ENCODE measurements at regions not wholly inside any gene's neighbourhood (a gene's known extent, or its start where the extent isn't known, plus 50 kb on each side); places are given as distances from the start of the nearest gene placed in this dataset.

DNA sequence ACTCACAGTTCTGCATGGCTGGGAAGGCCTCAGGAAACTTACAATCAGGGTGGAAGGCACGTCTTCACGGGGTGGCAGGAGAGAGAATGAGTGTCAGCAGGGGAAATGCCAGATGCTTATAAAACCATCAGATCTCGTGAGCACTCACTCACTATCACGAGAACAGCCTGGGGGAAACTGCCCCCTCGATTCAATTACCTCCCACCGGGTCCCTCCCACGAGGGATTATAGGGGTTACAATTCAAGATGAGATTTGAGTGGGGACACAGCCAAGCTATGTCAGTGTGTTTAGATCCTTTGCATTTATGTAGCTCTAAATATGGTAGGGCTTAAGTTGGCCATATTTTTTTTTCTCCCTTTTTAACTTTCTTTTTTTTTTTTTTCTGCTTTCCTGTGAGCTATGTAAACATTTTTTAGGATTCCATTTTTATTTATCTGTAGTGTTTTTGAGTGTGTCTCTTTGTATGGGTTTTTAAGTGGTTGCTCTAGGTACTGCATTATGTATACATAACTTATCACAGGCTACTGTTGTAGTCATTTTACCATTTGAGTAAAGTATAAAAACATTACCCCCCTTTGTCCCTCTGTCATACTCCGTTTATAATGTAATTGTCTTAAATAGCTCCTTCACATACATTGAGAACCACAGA is 79.0 kb downstream of the ADRA2C start:
- no peak overlapping the region for H3K4me3 ChIP-seq (ENCODE audit: low read depth, low read length, poor library complexity, severe bottlenecking)
- ChIA-PET CTCF (interaction anchor here (0.6 kb wide), 1 partner anchor 371 kb away, joined by 7 read pairs; no protein-coding TSS in a partner anchor), POLR2A (ENCODE audit: low non-redundant PET) (no interaction called here)
- no peak overlapping the region for H3K27ac ChIP-seq (ENCODE audit: low read depth, low read length, poor library complexity, severe bottlenecking)
- H3K27me3 ChIP-seq (replicated peaks; ENCODE audit: insufficient read depth, low read depth, low read length, poor library complexity): peaks cover 14% of the 10 kb centered on the region
- H3K4me1 ChIP-seq (ENCODE audit: insufficient read depth, low read length, poor library complexity, severe bottlenecking): no peaks in the 10 kb centered on the region
- TF ChIP-seq, protein P1, sequence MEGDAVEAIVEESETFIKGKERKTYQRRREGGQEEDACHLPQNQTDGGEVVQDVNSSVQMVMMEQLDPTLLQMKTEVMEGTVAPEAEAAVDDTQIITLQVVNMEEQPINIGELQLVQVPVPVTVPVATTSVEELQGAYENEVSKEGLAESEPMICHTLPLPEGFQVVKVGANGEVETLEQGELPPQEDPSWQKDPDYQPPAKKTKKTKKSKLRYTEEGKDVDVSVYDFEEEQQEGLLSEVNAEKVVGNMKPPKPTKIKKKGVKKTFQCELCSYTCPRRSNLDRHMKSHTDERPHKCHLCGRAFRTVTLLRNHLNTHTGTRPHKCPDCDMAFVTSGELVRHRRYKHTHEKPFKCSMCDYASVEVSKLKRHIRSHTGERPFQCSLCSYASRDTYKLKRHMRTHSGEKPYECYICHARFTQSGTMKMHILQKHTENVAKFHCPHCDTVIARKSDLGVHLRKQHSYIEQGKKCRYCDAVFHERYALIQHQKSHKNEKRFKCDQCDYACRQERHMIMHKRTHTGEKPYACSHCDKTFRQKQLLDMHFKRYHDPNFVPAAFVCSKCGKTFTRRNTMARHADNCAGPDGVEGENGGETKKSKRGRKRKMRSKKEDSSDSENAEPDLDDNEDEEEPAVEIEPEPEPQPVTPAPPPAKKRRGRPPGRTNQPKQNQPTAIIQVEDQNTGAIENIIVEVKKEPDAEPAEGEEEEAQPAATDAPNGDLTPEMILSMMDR (conservative IDR thresholded peaks at IDR 0.05; ENCODE audit: low read depth, low read length): no peak
- no peak for TF ChIP-seq EZH2 (IDR thresholded peaks at IDR 0.05; ENCODE audit: borderline replicate concordance, low read depth, low read length, poor library complexity, severe bottlenecking)
- no peaks in the 10 kb centered on the region for H3K36me3 ChIP-seq (ENCODE audit: insufficient read depth, low read length, poor library complexity, severe bottlenecking)
- no peak for DNase-seq (ENCODE audit: low spot score)
- intact Hi-C loops (cut with micrococcal nuclease; ENCODE audit: unreplicated experiment): no loop called here
- peaks cover 3% of the 10 kb centered on the region for H3K9me3 ChIP-seq (ENCODE audit: low read depth, low read length, poor library complexity, severe bottlenecking)
- BruUV-seq (replicated peaks): no TSS peak

DNA sequence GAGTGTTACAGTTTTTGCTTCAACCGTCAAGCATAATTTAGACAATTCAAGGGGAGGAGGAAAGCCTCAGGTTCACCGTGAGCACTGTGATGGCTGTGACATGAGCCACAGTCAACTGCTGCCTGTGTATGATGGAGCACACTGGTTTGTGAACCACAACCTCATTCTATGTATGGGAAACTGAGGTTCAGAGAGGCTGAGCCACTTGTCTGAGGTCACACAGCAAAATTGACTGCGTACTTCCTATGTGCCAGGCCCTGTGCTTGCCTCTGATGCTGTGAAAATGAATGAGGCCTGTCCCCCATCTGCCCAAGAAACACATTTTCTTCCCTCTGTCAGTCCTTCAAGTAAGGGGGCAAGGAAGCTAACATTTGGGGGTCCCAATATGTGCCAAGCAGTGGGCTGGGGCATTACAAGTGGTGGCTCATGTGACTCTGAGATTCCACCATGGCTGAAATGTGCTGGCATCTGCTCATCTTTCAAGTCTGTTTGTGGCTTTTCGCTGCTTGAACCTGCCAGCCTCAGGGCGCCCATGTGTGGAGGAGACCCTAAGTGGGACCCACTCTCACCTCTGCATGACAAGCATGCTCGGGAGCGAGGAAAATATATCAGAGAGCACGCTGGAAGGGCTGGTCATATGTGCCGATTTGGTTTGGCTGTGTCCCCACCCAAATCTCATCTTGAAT is 79.7 kb downstream of the ADRA2C start:
- CTCF ChIA-PET: interaction anchor here (0.6 kb wide), 1 partner anchor 372 kb away, joined by 7 read pairs; no protein-coding TSS in a partner anchor
- Histone ChIP-seq H3K36me3 (ENCODE audit: insufficient read depth, low read length, poor library complexity, severe bottlenecking) (no peaks in the 10 kb centered on the region), H3K4me3 (ENCODE audit: low read depth, low read length, poor library complexity, severe bottlenecking) (no peak overlapping the region), H3K27me3 (replicated peaks; ENCODE audit: insufficient read depth, low read depth, low read length, poor library complexity) (peaks cover 14% of the 10 kb centered on the region), H3K27ac (ENCODE audit: low read depth, low read length, poor library complexity, severe bottlenecking) (no peak overlapping the region), H3K4me1 (ENCODE audit: insufficient read depth, low read length, poor library complexity, severe bottlenecking) (no peaks in the 10 kb centered on the region), H3K9me3 (ENCODE audit: low read depth, low read length, poor library complexity, severe bottlenecking) (peaks cover 6% of the 10 kb centered on the region)
- no peak for TF ChIP-seq EZH2 (IDR thresholded peaks at IDR 0.05; ENCODE audit: borderline replicate concordance, low read depth, low read length, poor library complexity, severe bottlenecking)
- TF ChIP-seq, protein P1 (conservative IDR thresholded peaks at IDR 0.05; ENCODE audit: low read depth, low read length): no peak
- no TSS peak for BruUV-seq (replicated peaks)
- DNase-seq (ENCODE audit: low spot score): no peak
- intact Hi-C loops (cut with micrococcal nuclease; ENCODE audit: unreplicated experiment): no loop called here
- POLR2A ChIA-PET (ENCODE audit: low non-redundant PET): no interaction called here

DNA sequence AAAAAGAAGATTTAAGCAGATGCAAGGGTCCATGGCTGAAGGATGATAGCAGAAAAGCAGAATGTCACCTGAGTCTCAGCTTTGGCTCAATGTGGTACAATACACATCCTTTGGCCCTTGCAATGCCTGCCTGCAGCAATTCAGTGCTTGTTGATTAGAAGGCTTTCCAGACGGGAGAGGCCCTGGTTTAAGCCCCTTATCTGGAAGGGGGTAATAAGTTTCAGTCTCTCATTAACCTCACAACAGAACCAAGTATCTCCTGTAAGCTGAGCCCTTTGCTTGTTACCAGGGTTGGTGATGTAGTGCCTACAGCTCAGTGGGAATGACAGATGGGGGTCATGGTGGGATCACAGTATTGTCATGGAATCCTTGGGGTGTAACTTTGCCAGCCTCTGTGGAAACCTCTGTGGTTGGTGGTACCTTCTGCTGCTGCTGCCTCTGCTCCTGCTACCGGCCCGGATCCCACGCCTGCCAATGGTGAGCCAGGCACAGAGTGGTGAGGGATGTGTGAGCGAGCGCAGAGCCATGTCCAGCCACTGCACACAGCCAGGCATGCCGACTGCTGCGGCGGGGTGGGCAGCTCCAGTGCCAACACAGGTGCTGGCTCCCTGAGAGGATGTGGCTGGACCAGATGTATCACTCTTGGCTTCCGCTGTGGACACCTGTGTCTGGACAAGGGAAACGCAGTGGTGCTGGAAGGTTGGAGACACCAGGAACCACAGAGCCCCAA is 81.2 kb downstream of the ADRA2C start:
- Histone ChIP-seq H3K4me1 (ENCODE audit: insufficient read depth, low read length, poor library complexity, severe bottlenecking) (peaks cover 4% of the 10 kb centered on the region), H3K36me3 (ENCODE audit: insufficient read depth, low read length, poor library complexity, severe bottlenecking) (no peaks in the 10 kb centered on the region), H3K27me3 (replicated peaks; ENCODE audit: insufficient read depth, low read depth, low read length, poor library complexity) (peaks cover 14% of the 10 kb centered on the region), H3K4me3 (ENCODE audit: low read depth, low read length, poor library complexity, severe bottlenecking) (no peak overlapping the region), H3K9me3 (ENCODE audit: low read depth, low read length, poor library complexity, severe bottlenecking) (peaks cover 6% of the 10 kb centered on the region), H3K27ac (ENCODE audit: low read depth, low read length, poor library complexity, severe bottlenecking) (no peak overlapping the region)
- intact Hi-C loops (cut with micrococcal nuclease; ENCODE audit: unreplicated experiment): no loop called here
- ChIA-PET POLR2A (ENCODE audit: low non-redundant PET) (no interaction called here), CTCF (no interaction called here)
- no peak for DNase-seq (ENCODE audit: low spot score)
- no peak for TF ChIP-seq EZH2 (IDR thresholded peaks at IDR 0.05; ENCODE audit: borderline replicate concordance, low read depth, low read length, poor library complexity, severe bottlenecking)
- TF ChIP-seq, protein P1 (conservative IDR thresholded peaks at IDR 0.05; ENCODE audit: low read depth, low read length): no peak
- BruUV-seq (replicated peaks): no TSS peak

Measured in A673 (cell line).